Tibial nerve (tissue), 4 donors: ENCODE measurements at regions not wholly inside any gene's neighbourhood (a gene's known extent, or its start where the extent isn't known, plus 50 kb on each side); places are given as distances from the start of the nearest gene placed in this dataset.

Source experiments
- EP300 ChIP-seq, 2 donors: sonication (generic); formaldehyde crosslinking; IDR thresholded peaks; one replicate each; pipeline ENCODE4 v1.6.1; 2017; ENCODE audit warnings: antibody characterized with exemption in 2 of 2, mild to moderate bottlenecking in 1 of 2
- POLR2A ChIP-seq, 2 donors: fragments of 450-650 bp; IDR thresholded peaks; one replicate each; pipeline ENCODE4 v1.6.1; 2017; ENCODE audit warnings: antibody characterized with exemption in 2 of 2, mild to moderate bottlenecking in 2 of 2, moderate library complexity in 2 of 2
- TF ChIP-seq, protein P1 (sequence below), 5 experiments: fragments of 200-600 bp in 3 of 5; fragments of 450-650 bp in 2 of 5; sonication (generic) in 3 of 5; IDR thresholded peaks; one replicate each; pipeline ENCODE4 v1.5.1; 2016 to 2019; ENCODE audit warnings: antibody characterized with exemption in 5 of 5, mild to moderate bottlenecking in 3 of 5, moderate library complexity in 2 of 5

DNA sequence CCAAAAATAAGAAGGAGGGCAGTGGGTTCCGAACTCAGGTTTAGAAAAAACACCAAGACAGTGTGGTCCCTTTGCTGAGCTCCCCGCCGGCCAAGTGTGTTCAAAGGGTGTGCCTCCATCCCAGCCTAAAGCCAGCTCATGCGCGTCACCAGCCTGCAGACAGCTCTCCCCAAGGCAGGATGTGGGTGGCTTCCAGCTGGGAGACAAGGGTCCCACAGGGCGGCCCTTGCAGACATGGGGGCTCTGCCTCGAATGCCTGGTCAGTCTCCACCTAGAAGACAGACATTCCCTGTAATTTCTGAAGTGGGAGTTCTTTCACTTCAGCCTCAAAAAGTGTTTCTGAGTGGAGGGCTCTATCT lies 135.8 kb upstream of the GPC1 start:
- TF ChIP-seq, protein P1, sequence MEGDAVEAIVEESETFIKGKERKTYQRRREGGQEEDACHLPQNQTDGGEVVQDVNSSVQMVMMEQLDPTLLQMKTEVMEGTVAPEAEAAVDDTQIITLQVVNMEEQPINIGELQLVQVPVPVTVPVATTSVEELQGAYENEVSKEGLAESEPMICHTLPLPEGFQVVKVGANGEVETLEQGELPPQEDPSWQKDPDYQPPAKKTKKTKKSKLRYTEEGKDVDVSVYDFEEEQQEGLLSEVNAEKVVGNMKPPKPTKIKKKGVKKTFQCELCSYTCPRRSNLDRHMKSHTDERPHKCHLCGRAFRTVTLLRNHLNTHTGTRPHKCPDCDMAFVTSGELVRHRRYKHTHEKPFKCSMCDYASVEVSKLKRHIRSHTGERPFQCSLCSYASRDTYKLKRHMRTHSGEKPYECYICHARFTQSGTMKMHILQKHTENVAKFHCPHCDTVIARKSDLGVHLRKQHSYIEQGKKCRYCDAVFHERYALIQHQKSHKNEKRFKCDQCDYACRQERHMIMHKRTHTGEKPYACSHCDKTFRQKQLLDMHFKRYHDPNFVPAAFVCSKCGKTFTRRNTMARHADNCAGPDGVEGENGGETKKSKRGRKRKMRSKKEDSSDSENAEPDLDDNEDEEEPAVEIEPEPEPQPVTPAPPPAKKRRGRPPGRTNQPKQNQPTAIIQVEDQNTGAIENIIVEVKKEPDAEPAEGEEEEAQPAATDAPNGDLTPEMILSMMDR (IDR thresholded peaks at IDR 0.05) = no peak
- TF ChIP-seq POLR2A (IDR thresholded peaks at IDR 0.05) (no peak), EP300 (IDR thresholded peaks at IDR 0.05) (no peak)
